ENCODE measurements at regions not wholly inside any gene's neighbourhood (a gene's known extent, or its start where the extent isn't known, plus 50 kb on each side); places are given as distances from the start of the nearest gene placed in this dataset.

DNA sequence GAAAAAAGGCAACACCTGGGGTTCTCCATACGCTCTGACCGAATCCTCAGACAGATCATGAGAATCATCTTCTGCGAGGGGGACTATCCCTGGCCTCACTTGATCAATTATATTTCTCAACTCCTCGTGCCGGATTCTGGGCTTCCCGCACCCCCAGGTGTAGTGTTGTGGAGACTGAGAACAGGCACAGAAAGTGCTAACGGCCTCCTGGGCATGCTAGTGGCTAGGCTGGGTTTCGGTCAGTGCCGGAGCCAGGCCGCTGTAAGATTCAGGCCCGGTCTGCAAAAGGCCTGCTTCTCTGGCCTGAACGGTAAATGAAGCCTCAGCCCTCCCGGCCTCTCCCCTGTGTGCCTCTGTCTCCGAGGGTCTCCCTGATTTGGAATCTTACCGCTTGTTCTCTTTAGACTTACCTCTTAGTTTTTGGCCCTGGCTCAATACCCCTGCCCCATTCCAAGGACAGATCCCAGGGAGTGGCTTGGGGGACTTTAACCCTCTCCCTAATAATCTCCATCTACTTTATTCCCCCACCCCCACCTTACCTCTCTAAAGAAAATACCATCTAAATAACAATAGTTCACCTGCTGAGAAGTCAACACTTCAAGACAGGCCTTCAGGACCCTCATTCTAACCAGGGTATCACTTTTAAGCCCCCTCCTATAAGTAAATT is 79.0 kb upstream of the MEDAG start:
- no peaks in the 10 kb centered on the region for H3K36me3 ChIP-seq
- no peak overlapping the region for H3K4me3 ChIP-seq
- H3K27ac ChIP-seq (replicated peaks) = no peak overlapping the region
- no peak for DNase-seq
- intact Hi-C loops (cut with micrococcal nuclease) = no loop called here
- H3K4me1 ChIP-seq = no peaks in the 10 kb centered on the region
- H3K9me3 ChIP-seq (replicated peaks) = no peaks in the 10 kb centered on the region
- H3K27me3 ChIP-seq (ENCODE audit: low read depth) = peaks cover 10% of the 10 kb centered on the region
- TF ChIP-seq, protein P1, sequence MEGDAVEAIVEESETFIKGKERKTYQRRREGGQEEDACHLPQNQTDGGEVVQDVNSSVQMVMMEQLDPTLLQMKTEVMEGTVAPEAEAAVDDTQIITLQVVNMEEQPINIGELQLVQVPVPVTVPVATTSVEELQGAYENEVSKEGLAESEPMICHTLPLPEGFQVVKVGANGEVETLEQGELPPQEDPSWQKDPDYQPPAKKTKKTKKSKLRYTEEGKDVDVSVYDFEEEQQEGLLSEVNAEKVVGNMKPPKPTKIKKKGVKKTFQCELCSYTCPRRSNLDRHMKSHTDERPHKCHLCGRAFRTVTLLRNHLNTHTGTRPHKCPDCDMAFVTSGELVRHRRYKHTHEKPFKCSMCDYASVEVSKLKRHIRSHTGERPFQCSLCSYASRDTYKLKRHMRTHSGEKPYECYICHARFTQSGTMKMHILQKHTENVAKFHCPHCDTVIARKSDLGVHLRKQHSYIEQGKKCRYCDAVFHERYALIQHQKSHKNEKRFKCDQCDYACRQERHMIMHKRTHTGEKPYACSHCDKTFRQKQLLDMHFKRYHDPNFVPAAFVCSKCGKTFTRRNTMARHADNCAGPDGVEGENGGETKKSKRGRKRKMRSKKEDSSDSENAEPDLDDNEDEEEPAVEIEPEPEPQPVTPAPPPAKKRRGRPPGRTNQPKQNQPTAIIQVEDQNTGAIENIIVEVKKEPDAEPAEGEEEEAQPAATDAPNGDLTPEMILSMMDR (IDR thresholded peaks at IDR 0.05; ENCODE audit: borderline replicate concordance) = no peak

DNA sequence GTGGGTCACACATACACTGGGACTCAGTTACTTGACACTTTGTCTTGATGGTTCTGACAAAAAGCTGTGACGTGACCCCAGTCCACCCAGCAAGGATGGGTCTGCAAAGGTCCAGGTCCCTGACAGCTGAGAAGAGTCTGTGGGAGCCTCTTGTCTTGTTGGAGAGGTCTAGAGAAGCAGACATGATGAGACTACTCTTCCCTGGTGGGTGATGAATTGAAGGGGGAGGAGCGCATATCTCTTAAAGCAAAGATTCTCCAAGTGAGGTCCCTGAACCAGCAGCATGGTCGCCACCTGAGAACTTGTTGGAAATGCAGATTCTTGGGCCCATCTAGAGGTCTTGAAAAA is 78.5 kb upstream of the MEDAG start:
- H3K4me3 ChIP-seq = no peak overlapping the region
- H3K27me3 ChIP-seq (ENCODE audit: low read depth) = peaks cover 15% of the 10 kb centered on the region
- DNase-seq = no peak
- H3K9me3 ChIP-seq (replicated peaks) = no peaks in the 10 kb centered on the region
- intact Hi-C loops (cut with micrococcal nuclease) = no loop called here
- H3K4me1 ChIP-seq = no peaks in the 10 kb centered on the region
- TF ChIP-seq, protein P1 (IDR thresholded peaks at IDR 0.05; ENCODE audit: borderline replicate concordance) = no peak
- H3K27ac ChIP-seq (replicated peaks) = no peak overlapping the region
- H3K36me3 ChIP-seq = no peaks in the 10 kb centered on the region

DNA sequence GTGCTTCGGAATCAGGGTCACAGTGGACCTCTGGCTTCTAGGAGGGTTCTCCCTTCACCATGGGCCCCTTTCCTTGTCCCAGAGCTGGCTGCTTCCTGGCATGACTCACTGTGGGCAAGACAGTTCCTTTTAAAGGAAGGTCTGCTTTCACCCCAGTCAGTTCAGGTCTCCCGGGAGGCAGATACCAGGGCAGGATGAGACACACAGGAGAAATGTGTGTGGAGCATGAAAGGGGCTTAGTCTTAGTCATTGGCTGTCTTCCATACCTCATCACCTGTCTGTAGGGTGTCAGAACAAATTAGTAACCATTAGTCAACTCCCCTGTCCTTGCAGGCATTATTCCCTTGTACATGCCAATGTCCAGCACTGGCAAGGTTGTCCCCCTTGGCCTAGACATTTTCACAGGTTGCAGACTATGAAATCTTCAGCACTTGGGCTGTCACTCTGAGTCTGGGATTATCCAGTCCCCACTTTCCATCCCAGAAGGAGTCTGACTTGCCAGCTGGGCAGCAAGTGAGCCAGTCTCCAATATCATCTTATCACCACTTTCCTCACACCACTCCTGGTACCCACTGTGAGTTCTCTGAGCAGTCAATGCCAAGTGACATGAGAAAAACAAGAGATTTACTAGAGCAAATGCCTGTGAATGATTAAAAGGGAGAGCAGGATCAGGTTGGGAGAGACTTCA is 76.8 kb upstream of the MEDAG start:
- no peaks in the 10 kb centered on the region for H3K4me1 ChIP-seq
- TF ChIP-seq, protein P1 (IDR thresholded peaks at IDR 0.05; ENCODE audit: borderline replicate concordance) = no peak
- no peak overlapping the region for H3K4me3 ChIP-seq
- H3K9me3 ChIP-seq (replicated peaks) = no peaks in the 10 kb centered on the region
- peaks cover 24% of the 10 kb centered on the region for H3K27me3 ChIP-seq (ENCODE audit: low read depth)
- H3K36me3 ChIP-seq = no peaks in the 10 kb centered on the region
- intact Hi-C loops (cut with micrococcal nuclease) = no loop called here
- no peak for DNase-seq
- H3K27ac ChIP-seq (replicated peaks) = no peak overlapping the region

DNA sequence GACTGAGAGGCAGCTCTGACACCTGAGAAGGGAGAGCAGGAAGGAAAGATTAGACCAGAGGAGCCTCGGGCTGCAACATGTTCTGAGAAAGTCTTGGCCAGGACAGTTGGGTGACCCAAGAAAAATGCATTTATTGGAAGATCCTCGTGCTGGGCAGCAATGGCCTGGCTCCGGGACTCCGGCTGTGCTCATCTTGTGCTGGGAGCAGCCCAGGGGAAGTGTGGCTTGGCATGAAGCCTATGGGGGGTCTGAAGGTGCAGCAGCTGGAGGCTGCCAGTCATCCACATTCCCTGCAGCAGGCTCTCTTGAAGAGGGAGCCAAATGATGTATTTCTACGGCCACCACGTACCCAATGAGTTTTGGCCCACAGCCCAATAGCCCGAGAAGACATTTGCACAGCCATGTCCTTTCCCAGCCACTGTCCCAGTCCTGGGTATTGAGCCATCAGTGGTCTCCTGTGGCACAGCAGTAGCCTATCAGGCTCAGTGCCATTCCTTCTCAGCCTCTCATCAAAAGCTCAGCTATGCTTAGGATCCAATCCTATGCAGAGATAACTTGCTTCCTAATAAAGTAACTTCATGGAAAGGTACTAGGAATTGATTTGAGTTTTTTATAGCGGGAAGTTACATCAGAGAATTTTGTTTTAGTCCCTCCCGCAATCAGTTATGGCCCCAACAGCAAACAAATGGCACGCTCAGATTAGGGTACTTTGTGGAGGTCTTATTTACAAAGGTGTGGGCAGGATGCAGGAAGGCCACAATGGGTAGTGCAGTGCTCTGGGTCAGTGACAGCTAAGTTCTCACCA is 76.0 kb upstream of the MEDAG start:
- H3K4me1 ChIP-seq = no peaks in the 10 kb centered on the region
- no peak overlapping the region for H3K4me3 ChIP-seq
- H3K27me3 ChIP-seq (ENCODE audit: low read depth) = peaks cover 20% of the 10 kb centered on the region
- H3K27ac ChIP-seq (replicated peaks) = no peak overlapping the region
- DNase-seq = no peak
- H3K36me3 ChIP-seq = no peaks in the 10 kb centered on the region
- H3K9me3 ChIP-seq (replicated peaks) = no peaks in the 10 kb centered on the region
- TF ChIP-seq, protein P1 (IDR thresholded peaks at IDR 0.05; ENCODE audit: borderline replicate concordance) = no peak
- intact Hi-C loops (cut with micrococcal nuclease) = no loop called here

DNA sequence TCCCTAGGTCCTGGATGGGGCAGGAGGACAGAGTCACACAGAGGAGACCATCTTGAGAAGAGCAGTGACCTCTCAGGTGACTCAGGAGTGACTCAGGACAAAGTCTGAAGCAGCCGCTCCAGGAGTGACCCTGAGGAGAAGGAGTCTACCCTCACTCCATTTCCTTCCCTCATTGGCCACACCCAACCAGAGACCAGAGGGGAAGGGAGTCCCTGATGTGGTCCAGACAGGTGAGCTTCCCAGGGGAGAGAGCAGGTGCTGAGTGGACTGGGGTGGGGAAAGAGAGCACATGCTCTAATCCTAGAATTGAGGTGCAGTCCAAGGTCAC is 75.5 kb upstream of the MEDAG start:
- no peak for DNase-seq
- Histone ChIP-seq H3K4me1 (no peaks in the 10 kb centered on the region), H3K36me3 (no peaks in the 10 kb centered on the region), H3K9me3 (replicated peaks) (no peaks in the 10 kb centered on the region), H3K27ac (replicated peaks) (no peak overlapping the region), H3K27me3 (ENCODE audit: low read depth) (peaks cover 20% of the 10 kb centered on the region), H3K4me3 (no peak overlapping the region)
- TF ChIP-seq, protein P1 (IDR thresholded peaks at IDR 0.05; ENCODE audit: borderline replicate concordance) = no peak
- intact Hi-C loops (cut with micrococcal nuclease) = no loop called here
